ENCODE measurements at regions not wholly inside any gene's neighbourhood (a gene's known extent, or its start where the extent isn't known, plus 50 kb on each side); places are given as distances from the start of the nearest gene placed in this dataset.

GRCh38 chr1:192522673-192523072, 52.9 kb upstream of the RGS1 start:
- TF ChIP-seq POLR2A (IDR thresholded peaks at IDR 0.05) (no peak), CTCF (IDR thresholded peaks at IDR 0.05) (no peak)
